Nephron progenitor cell (in vitro differentiated cells): ENCODE measurements at regions not wholly inside any gene's neighbourhood (a gene's known extent, or its start where the extent isn't known, plus 50 kb on each side); places are given as distances from the start of the nearest gene placed in this dataset.

ENCODE experiments used
- DNase-seq: peaks from one replicate; pipeline ENCODE4 v3.0.0; 2021
- H3K27ac Mint-ChIP-seq: 2 replicates; pipeline ENCODE4 v1.8.0; 2021; ENCODE audit warnings: mild to moderate bottlenecking, moderate library complexity, mixed read lengths
- H3K27me3 Mint-ChIP-seq: 2 replicates; pipeline ENCODE4 v1.8.0; 2021; ENCODE audit warnings: mild to moderate bottlenecking, low read depth, mixed read lengths; ENCODE audit not compliant: poor library complexity
- H3K36me3 Mint-ChIP-seq: 2 replicates; pipeline ENCODE4 v1.8.0; 2021; ENCODE audit warnings: low read depth, mixed read lengths
- H3K4me1 Mint-ChIP-seq: 2 replicates; pipeline ENCODE4 v1.8.0; 2021; ENCODE audit warnings: mixed read lengths
- H3K4me3 Mint-ChIP-seq: 2 replicates; pipeline ENCODE4 v1.8.0; 2021; ENCODE audit warnings: mild to moderate bottlenecking, moderate library complexity, mixed read lengths
- H3K9me3 Mint-ChIP-seq: 2 replicates; pipeline ENCODE4 v1.8.0; 2021; ENCODE audit warnings: mild to moderate bottlenecking, moderate library complexity, mixed read lengths
- CTCF ChIP-seq: fragments of 200-600 bp; sonication (generic); IDR thresholded peaks from 2 replicates; pipeline ENCODE4 v1.5.0; 2021; ENCODE audit warnings: antibody characterized with exemption

- Mint-ChIP-seq H3K36me3 (no peaks in the 10 kb centered on the region), H3K9me3 (peaks cover 4% of the 10 kb centered on the region), H3K4me1 (no peaks in the 10 kb centered on the region), H3K27me3 (no peaks in the 10 kb centered on the region), H3K4me3 (no peak overlapping the region), H3K27ac (no peak overlapping the region)
- no peak for TF ChIP-seq CTCF
- DNase-seq, result no peak
Measured at GRCh38 chr12:125766091-125766490, 700.9 kb downstream of the AACS start.

- H3K9me3 Mint-ChIP-seq, result peaks cover 19% of the 10 kb centered on the region
- no peak overlapping the region for H3K4me3 Mint-ChIP-seq
- peaks cover 3% of the 10 kb centered on the region for H3K27me3 Mint-ChIP-seq
- no peak for DNase-seq
- no peak overlapping the region for H3K27ac Mint-ChIP-seq
- no peaks in the 10 kb centered on the region for H3K36me3 Mint-ChIP-seq
- TF ChIP-seq CTCF, result no peak
- no peaks in the 10 kb centered on the region for H3K4me1 Mint-ChIP-seq
Measured at GRCh38 chr12:125772403-125772802, 707.2 kb downstream of the AACS start.

- no peak overlapping the region for H3K27ac Mint-ChIP-seq
- H3K36me3 Mint-ChIP-seq, result no peaks in the 10 kb centered on the region
- peaks cover 19% of the 10 kb centered on the region for H3K9me3 Mint-ChIP-seq
- H3K4me1 Mint-ChIP-seq, result no peaks in the 10 kb centered on the region
- no peak overlapping the region for H3K4me3 Mint-ChIP-seq
- TF ChIP-seq CTCF, result peak; percentile 42
- DNase-seq, result peak; percentile 30
- peaks cover 3% of the 10 kb centered on the region for H3K27me3 Mint-ChIP-seq
Measured at GRCh38 chr12:125773033-125773640, 707.9 kb downstream of the AACS start.

- no peak for TF ChIP-seq CTCF
- Mint-ChIP-seq H3K9me3 (peaks cover 16% of the 10 kb centered on the region), H3K4me3 (no peak overlapping the region), H3K27me3 (peaks cover 3% of the 10 kb centered on the region), H3K36me3 (no peaks in the 10 kb centered on the region), H3K27ac (no peak overlapping the region), H3K4me1 (no peaks in the 10 kb centered on the region)
- no peak for DNase-seq
Measured at GRCh38 chr12:125775507-125775906, 710.3 kb downstream of the AACS start.

- no peak for DNase-seq
- Mint-ChIP-seq H3K36me3 (no peaks in the 10 kb centered on the region), H3K27ac (no peak overlapping the region), H3K4me1 (no peaks in the 10 kb centered on the region), H3K27me3 (peaks cover 3% of the 10 kb centered on the region), H3K4me3 (no peak overlapping the region), H3K9me3 (peaks cover 15% of the 10 kb centered on the region)
- TF ChIP-seq CTCF, result no peak
Measured at GRCh38 chr12:125776212-125776611, 711.0 kb downstream of the AACS start.

- no peaks in the 10 kb centered on the region for H3K4me1 Mint-ChIP-seq
- peaks cover 25% of the 10 kb centered on the region for H3K9me3 Mint-ChIP-seq
- no peak overlapping the region for H3K27ac Mint-ChIP-seq
- DNase-seq, result no peak
- TF ChIP-seq CTCF, result no peak
- H3K4me3 Mint-ChIP-seq, result no peak overlapping the region
- no peaks in the 10 kb centered on the region for H3K36me3 Mint-ChIP-seq
- peaks cover 8% of the 10 kb centered on the region for H3K27me3 Mint-ChIP-seq
Measured at GRCh38 chr12:125786143-125786542, 720.9 kb downstream of the AACS start.
